CD4-positive, alpha-beta T cell (primary cell): ENCODE measurements at regions not wholly inside any gene's neighbourhood (a gene's known extent, or its start where the extent isn't known, plus 50 kb on each side); places are given as distances from the start of the nearest gene placed in this dataset.

Experiments
- ATAC-seq: fragments of 200-7000 bp; cut with Tn5 transposase; one replicate; pipeline ENCODE4 v1.10.0; 2022; ENCODE audit warnings: mild to moderate bottlenecking; ENCODE audit not compliant: poor library complexity
- CTCF ChIA-PET: fragments of 350-600 bp; sonication (Branson Sonifier 250); formaldehyde crosslinking; loops from one replicate; lab custom pipeline; 2021; ENCODE audit warnings: antibody characterized with exemption, inconsistent platforms; lab: Charles Lee
- POLR2A ChIA-PET: fragments of 350-600 bp; sonication (Branson Sonifier 250); formaldehyde crosslinking; loops from one replicate; lab custom pipeline; 2021; ENCODE audit warnings: antibody characterized with exemption, inconsistent platforms; lab: Charles Lee
- DNase-seq, 14 experiments: peaks; one replicate each; pipeline ENCODE4 v3.0.0-alpha.2; 2013 to 2020; ENCODE audit warnings: mixed read lengths in 2 of 14
- H3K27ac ChIP-seq, 2 donors: one replicate each; pipeline versions ENCODE4 v1.5.1 to v1.7.0; 2013; ENCODE audit warnings: low read length in 2 of 2, low read depth in 1 of 2, mild to moderate bottlenecking in 1 of 2
- H3K27me3 ChIP-seq, 2 experiments: 1 replicate in 1 of 2; 2 replicates in 1 of 2; pipeline versions ENCODE4 v1.6.1 to v1.7.0; 2013; ENCODE audit warnings: low read length in 2 of 2, control low read depth in 1 of 2, mild to moderate bottlenecking in 1 of 2, moderate library complexity in 1 of 2; ENCODE audit not compliant: insufficient read depth in 2 of 2, control insufficient read depth in 1 of 2
- H3K36me3 ChIP-seq: one replicate; pipeline ENCODE4 v1.6.1; 2013; ENCODE audit warnings: low read length, control low read depth; ENCODE audit not compliant: insufficient read depth
- H3K4me1 ChIP-seq: one replicate; pipeline ENCODE4 v1.6.1; 2013; ENCODE audit warnings: low read length, control low read depth; ENCODE audit not compliant: insufficient read depth
- H3K4me3 ChIP-seq: one replicate; pipeline ENCODE4 v1.5.1; 2013; ENCODE audit warnings: mild to moderate bottlenecking, low read length, moderate library complexity
- H3K9me3 ChIP-seq, 2 experiments: 1 replicate in 1 of 2; 2 replicates in 1 of 2; pipeline versions ENCODE4 v1.6.1 to v1.7.0; 2013; ENCODE audit warnings: low read length in 2 of 2, mild to moderate bottlenecking in 2 of 2, control low read depth in 1 of 2, moderate library complexity in 1 of 2; ENCODE audit not compliant: control insufficient read depth in 1 of 2, insufficient read depth in 1 of 2
- H3K27ac Mint-ChIP-seq: one replicate; pipeline ENCODE4 v1.8.0; 2020; ENCODE audit warnings: mixed read lengths
- H3K27me3 Mint-ChIP-seq: one replicate; pipeline ENCODE4 v1.8.0; 2021; ENCODE audit warnings: mixed read lengths
- H3K36me3 Mint-ChIP-seq: one replicate; pipeline ENCODE4 v1.8.0; 2021; ENCODE audit warnings: low read depth, mixed read lengths
- H3K4me1 Mint-ChIP-seq: one replicate; pipeline ENCODE4 v1.8.0; 2021; ENCODE audit warnings: low read depth, mixed read lengths
- H3K4me3 Mint-ChIP-seq: one replicate; pipeline ENCODE4 v1.8.0; 2020; ENCODE audit warnings: mild to moderate bottlenecking, mixed read lengths
- H3K9me3 Mint-ChIP-seq: one replicate; pipeline ENCODE4 v1.8.0; 2020; ENCODE audit warnings: mixed read lengths
- CTCF ChIP-seq: fragments of 200-600 bp; IDR thresholded peaks from one replicate; pipeline ENCODE4 v1.8.0; 2022; ENCODE audit warnings: antibody characterized with exemption, mild to moderate bottlenecking
- intact Hi-C, 2 experiments: fragments of 100-400 bp; cut with DNase I in 1 of 2; cut with micrococcal nuclease in 1 of 2; formaldehyde crosslinking; loops; one replicate each; pipeline versions ENCODE4 v1.15.1 to v1.9.0; 2023 to 2025; cut with DNase I, micrococcal nuclease

GRCh38 chr16:9480503-9480902 lies 389.1 kb downstream of the HAPSTR1 start:
- no peaks in the 10 kb centered on the region for H3K36me3 ChIP-seq
- ATAC-seq (no peak), DNase-seq (no peak)
- no peak overlapping the region for H3K27ac Mint-ChIP-seq
- TF ChIP-seq CTCF = no peak
- peaks cover 3% of the 10 kb centered on the region for H3K9me3 Mint-ChIP-seq
- no peaks in the 10 kb centered on the region for H3K36me3 Mint-ChIP-seq
- no peak overlapping the region for H3K27ac ChIP-seq
- no peak overlapping the region for H3K4me3 Mint-ChIP-seq
- H3K4me1 ChIP-seq = no peaks in the 10 kb centered on the region
- intact Hi-C loops = no loop called here
- no peak overlapping the region for H3K4me3 ChIP-seq
- CTCF ChIA-PET = no interaction called here
- no peaks in the 10 kb centered on the region for H3K27me3 ChIP-seq
- no peaks in the 10 kb centered on the region for H3K27me3 Mint-ChIP-seq
- H3K9me3 ChIP-seq = peaks cover 0 to 10% of the 10 kb centered on the region in 2 experiments
- no peaks in the 10 kb centered on the region for H3K4me1 Mint-ChIP-seq
- POLR2A ChIA-PET = no interaction called here

- intact Hi-C loops = no loop called here
- CTCF ChIA-PET = no interaction called here
Measured at GRCh38 chr16:9481747-9482730, 390.6 kb downstream of the HAPSTR1 start.

GRCh38 chr16:9484426-9484825 lies 393.0 kb downstream of the HAPSTR1 start:
- no peak overlapping the region for H3K4me3 Mint-ChIP-seq
- no peak overlapping the region for H3K27ac ChIP-seq
- no peaks in the 10 kb centered on the region for H3K9me3 Mint-ChIP-seq
- H3K4me3 ChIP-seq = no peak overlapping the region
- H3K27ac Mint-ChIP-seq = no peak overlapping the region
- H3K36me3 ChIP-seq = no peaks in the 10 kb centered on the region
- H3K27me3 Mint-ChIP-seq = no peaks in the 10 kb centered on the region
- CTCF ChIA-PET = no interaction called here
- peaks cover 0 to 9% of the 10 kb centered on the region in 2 experiments for H3K9me3 ChIP-seq
- H3K27me3 ChIP-seq = no peaks in the 10 kb centered on the region
- no peaks in the 10 kb centered on the region for H3K4me1 Mint-ChIP-seq
- H3K36me3 Mint-ChIP-seq = no peaks in the 10 kb centered on the region
- DNase-seq (no peak), ATAC-seq (no peak)
- POLR2A ChIA-PET = no interaction called here
- TF ChIP-seq CTCF = no peak
- intact Hi-C loops = no loop called here
- H3K4me1 ChIP-seq = no peaks in the 10 kb centered on the region

More at GRCh38 chr16:9481747-9482730, 390.6 kb downstream of the HAPSTR1 start:
- Histone ChIP-seq H3K27me3 (no peaks in the 10 kb centered on the region), H3K9me3 (peaks cover 0 to 10% of the 10 kb centered on the region in 2 experiments), H3K4me3 (no peak overlapping the region), H3K4me1 (no peaks in the 10 kb centered on the region), H3K27ac (no peak overlapping the region), H3K36me3 (no peaks in the 10 kb centered on the region)
- no peak for TF ChIP-seq CTCF
- H3K9me3 Mint-ChIP-seq = peaks cover 1% of the 10 kb centered on the region
- DNase-seq (no peak), ATAC-seq (no peak)
- H3K27me3 Mint-ChIP-seq = no peaks in the 10 kb centered on the region
- no peaks in the 10 kb centered on the region for H3K4me1 Mint-ChIP-seq
- H3K27ac Mint-ChIP-seq = no peak overlapping the region
- H3K36me3 Mint-ChIP-seq = no peaks in the 10 kb centered on the region
- POLR2A ChIA-PET = no interaction called here
- H3K4me3 Mint-ChIP-seq = no peak overlapping the region
